HPDE6-E6E7 (cell line): ENCODE measurements at regions not wholly inside any gene's neighbourhood (a gene's known extent, or its start where the extent isn't known, plus 50 kb on each side); places are given as distances from the start of the nearest gene placed in this dataset.
"Not testable (repeated sequence)": the region's sequence is repeated elsewhere in the genome, so short reads cannot be mapped to it uniquely, and the experiment has no call there.

ENCODE experiments used
- DNase-seq: peaks from one replicate; pipeline ENCODE4 v3.0.0; 2011; ENCODE audit warnings: missing footprints; ENCODE audit errors: extremely low spot score

- DNase-seq: no peak
These were observed 74.5 kb upstream of the ZNF184 start for GRCh38 chr6:27547157-27548075.

GRCh38 chr6:27546522-27546921 lies 73.6 kb upstream of the ZNF184 start:
- DNase-seq: no peak

GRCh38 chr6:27545271-27546046 lies 72.6 kb upstream of the ZNF184 start:
- DNase-seq: no peak

- no peak for DNase-seq
These were observed 71.8 kb upstream of the ZNF184 start for GRCh38 chr6:27544612-27545260.

- DNase-seq: not testable (repeated sequence)
These were observed 71.2 kb upstream of the ZNF184 start for GRCh38 chr6:27544135-27544534.

- no peak for DNase-seq
These were observed 69.6 kb upstream of the ZNF184 start for GRCh38 chr6:27542485-27542884.

GRCh38 chr6:27541933-27542297 lies 69.0 kb upstream of the ZNF184 start:
- DNase-seq: no peak

- DNase-seq: no peak
These were observed 68.5 kb upstream of the ZNF184 start for GRCh38 chr6:27541212-27541932.

- DNase-seq: no peak
These were observed 66.6 kb upstream of the ZNF184 start for GRCh38 chr6:27539551-27539950.

GRCh38 chr6:27532820-27533538 lies 60.1 kb upstream of the ZNF184 start:
- no peak for DNase-seq

GRCh38 chr6:27531772-27532459 lies 59.0 kb upstream of the ZNF184 start:
- DNase-seq: peak; percentile 46

GRCh38 chr6:27529796-27530195 lies 56.9 kb upstream of the ZNF184 start:
- DNase-seq: not testable (repeated sequence)

GRCh38 chr6:27528714-27529113 lies 55.8 kb upstream of the ZNF184 start:
- no peak for DNase-seq
